Renal pelvis (tissue), 1 donor: ENCODE measurements at regions not wholly inside any gene's neighbourhood (a gene's known extent, or its start where the extent isn't known, plus 50 kb on each side); places are given as distances from the start of the nearest gene placed in this dataset.

Source experiments
- DNase-seq: peaks from one replicate; pipeline ENCODE4 v3.0.0-alpha.2; 2013

- peak; percentile 49 for DNase-seq
Measured at GRCh38 chr9:118059484-118060278, 355.5 kb downstream of the TLR4 start.

- DNase-seq = no peak
Measured at GRCh38 chr9:118083161-118083560, 379.0 kb downstream of the TLR4 start.

DNA sequence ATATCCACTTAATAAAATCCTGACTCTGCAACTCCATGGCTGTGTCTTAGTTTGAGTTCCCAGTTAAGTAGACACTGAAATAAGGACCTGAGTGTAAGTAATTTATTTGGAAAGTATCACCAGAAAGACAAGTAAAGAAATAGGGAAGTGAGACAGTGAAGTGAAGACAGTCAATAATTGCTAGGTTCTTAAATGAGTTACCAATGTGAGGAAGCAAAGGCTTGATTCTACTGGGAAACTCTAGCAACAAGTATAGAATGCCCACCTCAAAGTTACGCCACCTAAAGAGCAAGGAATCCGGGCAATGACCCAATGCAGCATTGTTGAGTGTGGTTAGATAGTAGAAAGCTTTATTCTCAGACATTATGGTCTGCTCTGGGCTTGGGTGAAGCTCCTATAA, 383.9 kb downstream of the TLR4 start:
- DNase-seq = no peak

DNA sequence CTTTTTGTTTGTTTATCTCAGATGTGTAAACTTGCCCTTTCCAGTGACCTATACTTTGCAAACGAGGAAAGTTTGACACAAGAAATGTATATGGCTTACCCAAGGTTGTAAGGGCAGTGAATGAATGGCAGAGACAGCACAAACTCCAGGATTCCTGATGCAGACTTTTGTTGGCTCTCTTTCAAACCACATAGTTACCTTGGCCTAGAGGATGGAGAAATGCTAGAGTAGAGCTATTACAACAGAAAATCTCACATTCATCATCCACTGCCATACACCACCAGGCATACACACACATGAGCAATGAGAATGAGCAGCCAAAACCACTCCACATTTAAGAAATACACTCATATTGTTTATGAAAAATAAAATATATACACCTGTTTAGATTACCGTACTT, 387.0 kb downstream of the TLR4 start:
- DNase-seq = no peak

GRCh38 chr9:118091711-118092500, 387.7 kb downstream of the TLR4 start:
- DNase-seq = no peak

DNA sequence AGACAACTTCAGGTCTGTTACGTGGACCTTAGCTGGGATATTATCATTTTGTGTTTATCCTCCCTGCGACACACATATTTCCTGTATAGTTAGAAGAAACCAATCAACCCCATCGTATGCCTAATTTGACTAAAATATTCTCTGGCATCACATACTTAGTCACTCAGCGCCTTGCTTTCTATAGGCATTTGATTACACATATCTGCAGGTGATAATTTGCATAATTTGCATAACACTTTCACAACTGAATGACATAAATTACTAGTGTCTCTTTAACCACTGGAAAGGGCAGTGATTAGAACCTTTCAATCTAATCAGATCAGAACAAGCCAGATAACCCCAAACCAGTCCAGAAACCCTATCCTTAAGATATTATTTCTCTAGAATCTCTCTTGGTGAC, 390.2 kb downstream of the TLR4 start:
- DNase-seq = no peak

DNA sequence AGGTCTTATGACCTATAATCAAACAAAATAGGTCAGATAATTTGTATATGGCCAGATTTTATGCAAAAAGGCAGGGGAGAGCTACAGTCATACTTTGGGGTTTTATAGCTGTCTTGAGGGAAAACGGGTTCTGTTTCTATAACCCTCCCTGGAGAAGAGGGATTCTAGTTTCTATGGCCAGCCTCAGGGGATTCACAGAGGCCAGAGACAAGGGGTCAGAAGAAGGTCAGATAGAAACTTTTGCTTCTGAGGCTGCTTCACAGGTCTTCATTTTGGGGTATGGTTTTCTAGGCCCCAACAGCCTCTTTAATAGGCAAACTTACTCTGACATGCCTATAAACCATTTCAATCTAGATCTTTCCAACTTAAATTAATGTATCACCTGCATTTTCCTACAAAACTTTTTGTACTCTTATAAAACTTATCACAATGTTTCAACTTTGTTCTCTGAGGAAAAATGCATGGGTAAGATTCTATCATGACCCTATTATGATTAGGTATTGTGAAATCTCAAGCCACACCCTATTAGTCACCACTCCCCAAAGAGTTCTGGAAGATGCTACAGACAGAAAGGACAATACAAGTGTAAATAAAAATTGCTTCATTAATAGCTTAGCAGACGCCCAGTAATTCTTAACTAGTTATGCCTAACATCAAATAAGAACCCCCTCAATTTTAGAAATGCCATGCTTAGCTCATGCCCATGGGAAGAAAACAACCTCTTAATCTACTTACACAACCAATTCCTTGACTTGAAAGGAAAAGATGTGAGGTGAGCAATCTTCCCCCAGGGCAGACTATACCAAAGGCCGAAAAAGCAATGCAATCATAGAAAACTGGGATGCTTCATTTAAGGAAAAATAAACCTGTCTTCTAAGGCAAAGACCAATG, 396.6 kb downstream of the TLR4 start:
- no peak for DNase-seq

GRCh38 chr9:118104363-118104762, 400.2 kb downstream of the TLR4 start:
- no peak for DNase-seq

GRCh38 chr9:118108971-118109370, 404.8 kb downstream of the TLR4 start:
- DNase-seq = no peak

DNA sequence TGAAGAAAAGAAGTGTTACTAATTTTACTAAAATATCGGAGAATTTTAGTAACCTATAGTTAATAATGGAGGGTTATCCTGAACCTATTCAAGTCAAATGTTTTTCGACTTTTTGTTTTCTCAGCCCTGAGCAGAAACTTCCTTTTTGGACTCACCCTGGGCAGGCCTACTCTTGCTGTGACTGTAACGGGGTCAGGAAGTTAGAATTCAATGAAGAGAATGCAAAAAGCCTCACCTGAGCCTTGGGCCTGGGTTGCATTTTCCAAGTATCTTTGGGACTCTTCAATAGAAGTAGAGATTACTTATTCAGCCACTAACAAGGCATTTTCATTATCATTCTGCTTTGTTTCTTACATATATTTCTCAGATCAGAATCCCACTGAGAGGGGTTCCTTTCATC, 405.3 kb downstream of the TLR4 start:
- DNase-seq = no peak

DNA sequence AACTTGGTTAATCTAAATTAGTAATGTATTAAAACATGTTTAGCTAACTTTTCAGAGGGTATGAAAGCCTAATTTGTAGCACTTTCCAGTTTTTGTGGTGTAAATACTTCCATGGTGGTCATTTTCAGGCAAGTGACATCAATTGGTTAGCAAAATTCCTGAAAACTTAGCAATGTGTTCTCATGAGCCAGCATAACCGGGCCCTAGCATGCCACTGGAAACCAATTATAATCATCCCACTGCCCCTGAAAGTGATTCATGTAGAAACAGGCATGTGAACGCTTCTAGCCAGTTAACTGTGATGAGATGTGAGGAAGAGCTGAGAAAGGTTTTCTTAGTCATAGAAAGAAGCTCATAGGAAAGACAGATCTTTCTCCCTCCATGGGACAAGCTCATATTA, 417.2 kb downstream of the TLR4 start:
- DNase-seq = no peak

GRCh38 chr9:118128313-118128712, 424.1 kb downstream of the TLR4 start:
- no peak for DNase-seq

GRCh38 chr9:118129541-118129940, 425.3 kb downstream of the TLR4 start:
- DNase-seq = no peak

GRCh38 chr9:118148990-118149389, 444.8 kb downstream of the TLR4 start:
- DNase-seq = no peak

- DNase-seq = no peak
Measured at GRCh38 chr9:118156846-118157245, 452.6 kb downstream of the TLR4 start.

GRCh38 chr9:118162716-118163115, 458.5 kb downstream of the TLR4 start:
- no peak for DNase-seq

- no peak for DNase-seq
Measured at GRCh38 chr9:118163751-118164150, 459.5 kb downstream of the TLR4 start.

GRCh38 chr9:118165451-118165850, 461.2 kb downstream of the TLR4 start:
- DNase-seq = no peak

- peak; percentile 31 for DNase-seq
Measured at GRCh38 chr9:118170032-118170955, 466.1 kb downstream of the TLR4 start.

DNA sequence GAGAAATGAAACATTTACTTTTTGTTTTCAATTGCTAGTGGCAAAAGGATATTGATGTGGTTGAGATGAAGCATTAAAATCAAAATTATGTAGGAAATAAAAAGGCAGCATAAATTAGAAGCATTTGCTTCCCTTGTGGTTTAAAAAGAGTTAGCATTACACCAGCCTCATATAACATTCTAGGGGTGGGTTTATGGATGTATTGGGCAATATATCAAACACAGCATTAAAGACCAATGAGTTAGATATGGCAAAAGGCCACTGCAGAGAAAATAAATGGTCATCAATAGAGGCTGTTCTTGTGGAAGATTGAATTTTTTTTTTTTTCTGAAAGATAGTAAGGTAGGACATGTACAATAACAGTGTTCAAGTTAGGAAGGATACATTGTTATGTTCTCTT, 473.0 kb downstream of the TLR4 start:
- DNase-seq = no peak

- no peak for DNase-seq
Measured at GRCh38 chr9:118183576-118183975, 479.4 kb downstream of the TLR4 start.
